HepG2 (cell line): ENCODE measurements at regions not wholly inside any gene's neighbourhood (a gene's known extent, or its start where the extent isn't known, plus 50 kb on each side); places are given as distances from the start of the nearest gene placed in this dataset.

Experiments
- EZH2 ChIP-seq: conservative IDR thresholded peaks from 2 replicates; pipeline ENCODE4 v1.6.1; 2012; ENCODE audit warnings: mild to moderate bottlenecking, low read depth, low read length, moderate library complexity
- HNRNPK ChIP-seq: fragments of 200-400 bp; formaldehyde crosslinking; IDR thresholded peaks from 2 replicates; pipeline ENCODE4 v1.6.1; 2018; ENCODE audit warnings: low read length, low read depth, moderate library complexity, mild to moderate bottlenecking; ENCODE audit not compliant: poor library complexity, severe bottlenecking
- MED1 ChIP-seq: sonication (generic); formaldehyde crosslinking; IDR thresholded peaks from 2 replicates; pipeline ENCODE4 v1.4.0; 2020; ENCODE audit warnings: missing genetic modification reagents
- MEIS1 ChIP-seq: sonication (generic); formaldehyde crosslinking; IDR thresholded peaks from 2 replicates; pipeline ENCODE4 v1.9.0; 2021; ENCODE audit warnings: mild to moderate bottlenecking, missing genetic modification reagents, moderate library complexity, borderline replicate concordance
- TAF1 ChIP-seq: sonication (generic); formaldehyde crosslinking; IDR thresholded peaks from 2 replicates; pipeline ENCODE4 v1.4.0; 2020; ENCODE audit warnings: missing genetic modification reagents
- TEAD3 ChIP-seq: optimal IDR thresholded peaks from 2 replicates; pipeline ENCODE3; 2016; ENCODE audit warnings: borderline replicate concordance
- ZNF577 ChIP-seq: sonication (generic); formaldehyde crosslinking; IDR thresholded peaks from 2 replicates; pipeline ENCODE4 v1.4.0; 2020; ENCODE audit warnings: mild to moderate bottlenecking, low read depth, missing genetic modification reagents, borderline replicate concordance
- TF ChIP-seq, protein P1 (sequence below): sonication (generic); formaldehyde crosslinking; IDR thresholded peaks from 2 replicates; pipeline ENCODE4 v1.5.0; 2020; ENCODE audit warnings: missing genetic modification reagents
- TF ChIP-seq, protein P2 (sequence below): sonication (generic); formaldehyde crosslinking; IDR thresholded peaks from 2 replicates; pipeline ENCODE4 v1.8.0; 2022; ENCODE audit warnings: mild to moderate bottlenecking, missing genetic modification reagents; ENCODE audit not compliant: insufficient replicate concordance
- TF ChIP-seq, protein P3 (sequence below): sonication (generic); formaldehyde crosslinking; IDR thresholded peaks from 2 replicates; pipeline ENCODE4 v1.4.0; 2020; ENCODE audit warnings: low read depth, mild to moderate bottlenecking, missing genetic modification reagents
- TF ChIP-seq, protein P4 (sequence below), 2 experiments: fragments of 450-650 bp in 1 of 2; sonication (generic) in 1 of 2; formaldehyde crosslinking in 1 of 2; IDR thresholded peaks; 2 replicates each; pipeline versions ENCODE4 v1.6.1 to v1.8.0; 2016 to 2022; ENCODE audit warnings: antibody characterized with exemption in 1 of 2, mild to moderate bottlenecking in 1 of 2, missing genetic modification reagents in 1 of 2
- TF ChIP-seq, protein P5 (sequence below): sonication (generic); formaldehyde crosslinking; IDR thresholded peaks from 2 replicates; pipeline ENCODE4 v1.4.0; 2020; ENCODE audit warnings: missing genetic modification reagents
- TF ChIP-seq, protein P6 (sequence below): sonication (generic); IDR thresholded peaks from 2 replicates; pipeline ENCODE4 v1.6.1; 2016; ENCODE audit warnings: low read depth, borderline replicate concordance
- TF ChIP-seq, protein P7 (sequence below): sonication (generic); formaldehyde crosslinking; IDR thresholded peaks from 2 replicates; pipeline ENCODE4 v1.4.0; 2020; ENCODE audit warnings: missing genetic modification reagents, borderline replicate concordance

DNA sequence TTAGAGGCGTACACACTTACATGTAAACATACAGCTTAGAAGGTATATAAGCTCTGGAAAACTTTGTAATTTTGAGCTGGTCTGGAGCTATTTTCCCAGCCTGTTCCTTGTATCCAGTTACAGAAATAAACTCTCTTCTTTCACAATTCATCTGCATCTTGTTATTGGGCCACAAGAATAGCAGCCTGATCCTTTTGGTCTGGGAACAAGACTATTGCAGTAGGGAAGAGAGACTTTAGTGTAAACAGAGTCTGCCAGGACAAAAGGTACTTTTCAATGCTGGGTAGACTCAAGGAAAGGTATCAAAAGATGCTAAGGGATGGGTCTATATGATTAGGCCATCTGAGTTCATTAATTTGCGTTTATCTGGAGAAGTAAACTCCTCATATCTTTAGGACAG is 728.3 kb downstream of the TYW1 start:
- TF ChIP-seq TEAD3 (CRISPR knock-in tag) (no peak), MEIS1 (CRISPR knock-in tag) (no peak), TAF1 (CRISPR knock-in tag) (no peak), EZH2 (no peak), MED1 (no peak), ZNF577 (CRISPR knock-in tag) (no peak), HNRNPK (no peak)
- TF ChIP-seq, protein P1, sequence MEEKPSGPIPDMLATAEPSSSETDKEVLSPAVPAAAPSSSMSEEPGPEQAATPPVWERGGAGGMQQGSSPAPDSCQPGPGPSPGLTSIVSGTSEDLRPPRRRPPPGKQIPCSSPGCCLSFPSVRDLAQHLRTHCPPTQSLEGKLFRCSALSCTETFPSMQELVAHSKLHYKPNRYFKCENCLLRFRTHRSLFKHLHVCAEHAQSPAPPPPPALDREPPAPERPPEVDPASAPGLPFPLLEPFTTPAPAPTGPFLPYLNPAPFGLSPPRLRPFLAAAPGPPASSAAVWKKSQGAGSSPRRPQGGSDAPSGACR (CRISPR knock-in tag): no peak
- TF ChIP-seq, protein P2, sequence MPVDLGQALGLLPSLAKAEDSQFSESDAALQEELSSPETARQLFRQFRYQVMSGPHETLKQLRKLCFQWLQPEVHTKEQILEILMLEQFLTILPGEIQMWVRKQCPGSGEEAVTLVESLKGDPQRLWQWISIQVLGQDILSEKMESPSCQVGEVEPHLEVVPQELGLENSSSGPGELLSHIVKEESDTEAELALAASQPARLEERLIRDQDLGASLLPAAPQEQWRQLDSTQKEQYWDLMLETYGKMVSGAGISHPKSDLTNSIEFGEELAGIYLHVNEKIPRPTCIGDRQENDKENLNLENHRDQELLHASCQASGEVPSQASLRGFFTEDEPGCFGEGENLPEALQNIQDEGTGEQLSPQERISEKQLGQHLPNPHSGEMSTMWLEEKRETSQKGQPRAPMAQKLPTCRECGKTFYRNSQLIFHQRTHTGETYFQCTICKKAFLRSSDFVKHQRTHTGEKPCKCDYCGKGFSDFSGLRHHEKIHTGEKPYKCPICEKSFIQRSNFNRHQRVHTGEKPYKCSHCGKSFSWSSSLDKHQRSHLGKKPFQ (CRISPR knock-in tag): no peak
- TF ChIP-seq, protein P3, sequence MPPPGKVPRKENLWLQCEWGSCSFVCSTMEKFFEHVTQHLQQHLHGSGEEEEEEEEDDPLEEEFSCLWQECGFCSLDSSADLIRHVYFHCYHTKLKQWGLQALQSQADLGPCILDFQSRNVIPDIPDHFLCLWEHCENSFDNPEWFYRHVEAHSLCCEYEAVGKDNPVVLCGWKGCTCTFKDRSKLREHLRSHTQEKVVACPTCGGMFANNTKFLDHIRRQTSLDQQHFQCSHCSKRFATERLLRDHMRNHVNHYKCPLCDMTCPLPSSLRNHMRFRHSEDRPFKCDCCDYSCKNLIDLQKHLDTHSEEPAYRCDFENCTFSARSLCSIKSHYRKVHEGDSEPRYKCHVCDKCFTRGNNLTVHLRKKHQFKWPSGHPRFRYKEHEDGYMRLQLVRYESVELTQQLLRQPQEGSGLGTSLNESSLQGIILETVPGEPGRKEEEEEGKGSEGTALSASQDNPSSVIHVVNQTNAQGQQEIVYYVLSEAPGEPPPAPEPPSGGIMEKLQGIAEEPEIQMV (CRISPR knock-in tag): no peak
- TF ChIP-seq, protein P4, sequence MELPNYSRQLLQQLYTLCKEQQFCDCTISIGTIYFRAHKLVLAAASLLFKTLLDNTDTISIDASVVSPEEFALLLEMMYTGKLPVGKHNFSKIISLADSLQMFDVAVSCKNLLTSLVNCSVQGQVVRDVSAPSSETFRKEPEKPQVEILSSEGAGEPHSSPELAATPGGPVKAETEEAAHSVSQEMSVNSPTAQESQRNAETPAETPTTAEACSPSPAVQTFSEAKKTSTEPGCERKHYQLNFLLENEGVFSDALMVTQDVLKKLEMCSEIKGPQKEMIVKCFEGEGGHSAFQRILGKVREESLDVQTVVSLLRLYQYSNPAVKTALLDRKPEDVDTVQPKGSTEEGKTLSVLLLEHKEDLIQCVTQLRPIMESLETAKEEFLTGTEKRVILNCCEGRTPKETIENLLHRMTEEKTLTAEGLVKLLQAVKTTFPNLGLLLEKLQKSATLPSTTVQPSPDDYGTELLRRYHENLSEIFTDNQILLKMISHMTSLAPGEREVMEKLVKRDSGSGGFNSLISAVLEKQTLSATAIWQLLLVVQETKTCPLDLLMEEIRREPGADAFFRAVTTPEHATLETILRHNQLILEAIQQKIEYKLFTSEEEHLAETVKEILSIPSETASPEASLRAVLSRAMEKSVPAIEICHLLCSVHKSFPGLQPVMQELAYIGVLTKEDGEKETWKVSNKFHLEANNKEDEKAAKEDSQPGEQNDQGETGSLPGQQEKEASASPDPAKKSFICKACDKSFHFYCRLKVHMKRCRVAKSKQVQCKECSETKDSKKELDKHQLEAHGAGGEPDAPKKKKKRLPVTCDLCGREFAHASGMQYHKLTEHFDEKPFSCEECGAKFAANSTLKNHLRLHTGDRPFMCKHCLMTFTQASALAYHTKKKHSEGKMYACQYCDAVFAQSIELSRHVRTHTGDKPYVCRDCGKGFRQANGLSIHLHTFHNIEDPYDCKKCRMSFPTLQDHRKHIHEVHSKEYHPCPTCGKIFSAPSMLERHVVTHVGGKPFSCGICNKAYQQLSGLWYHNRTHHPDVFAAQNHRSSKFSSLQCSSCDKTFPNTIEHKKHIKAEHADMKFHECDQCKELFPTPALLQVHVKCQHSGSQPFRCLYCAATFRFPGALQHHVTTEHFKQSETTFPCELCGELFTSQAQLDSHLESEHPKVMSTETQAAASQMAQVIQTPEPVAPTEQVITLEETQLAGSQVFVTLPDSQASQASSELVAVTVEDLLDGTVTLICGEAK (IDR thresholded peaks at IDR 0.05): no peak
- TF ChIP-seq, protein P4 (CRISPR knock-in tag; IDR thresholded peaks at IDR 0.05): no peak
- TF ChIP-seq, protein P5, sequence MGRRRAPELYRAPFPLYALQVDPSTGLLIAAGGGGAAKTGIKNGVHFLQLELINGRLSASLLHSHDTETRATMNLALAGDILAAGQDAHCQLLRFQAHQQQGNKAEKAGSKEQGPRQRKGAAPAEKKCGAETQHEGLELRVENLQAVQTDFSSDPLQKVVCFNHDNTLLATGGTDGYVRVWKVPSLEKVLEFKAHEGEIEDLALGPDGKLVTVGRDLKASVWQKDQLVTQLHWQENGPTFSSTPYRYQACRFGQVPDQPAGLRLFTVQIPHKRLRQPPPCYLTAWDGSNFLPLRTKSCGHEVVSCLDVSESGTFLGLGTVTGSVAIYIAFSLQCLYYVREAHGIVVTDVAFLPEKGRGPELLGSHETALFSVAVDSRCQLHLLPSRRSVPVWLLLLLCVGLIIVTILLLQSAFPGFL (CRISPR knock-in tag): no peak
- TF ChIP-seq, protein P6, sequence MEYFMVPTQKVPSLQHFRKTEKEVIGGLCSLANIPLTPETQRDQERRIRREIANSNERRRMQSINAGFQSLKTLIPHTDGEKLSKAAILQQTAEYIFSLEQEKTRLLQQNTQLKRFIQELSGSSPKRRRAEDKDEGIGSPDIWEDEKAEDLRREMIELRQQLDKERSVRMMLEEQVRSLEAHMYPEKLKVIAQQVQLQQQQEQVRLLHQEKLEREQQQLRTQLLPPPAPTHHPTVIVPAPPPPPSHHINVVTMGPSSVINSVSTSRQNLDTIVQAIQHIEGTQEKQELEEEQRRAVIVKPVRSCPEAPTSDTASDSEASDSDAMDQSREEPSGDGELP: no peak
- TF ChIP-seq, protein P7, sequence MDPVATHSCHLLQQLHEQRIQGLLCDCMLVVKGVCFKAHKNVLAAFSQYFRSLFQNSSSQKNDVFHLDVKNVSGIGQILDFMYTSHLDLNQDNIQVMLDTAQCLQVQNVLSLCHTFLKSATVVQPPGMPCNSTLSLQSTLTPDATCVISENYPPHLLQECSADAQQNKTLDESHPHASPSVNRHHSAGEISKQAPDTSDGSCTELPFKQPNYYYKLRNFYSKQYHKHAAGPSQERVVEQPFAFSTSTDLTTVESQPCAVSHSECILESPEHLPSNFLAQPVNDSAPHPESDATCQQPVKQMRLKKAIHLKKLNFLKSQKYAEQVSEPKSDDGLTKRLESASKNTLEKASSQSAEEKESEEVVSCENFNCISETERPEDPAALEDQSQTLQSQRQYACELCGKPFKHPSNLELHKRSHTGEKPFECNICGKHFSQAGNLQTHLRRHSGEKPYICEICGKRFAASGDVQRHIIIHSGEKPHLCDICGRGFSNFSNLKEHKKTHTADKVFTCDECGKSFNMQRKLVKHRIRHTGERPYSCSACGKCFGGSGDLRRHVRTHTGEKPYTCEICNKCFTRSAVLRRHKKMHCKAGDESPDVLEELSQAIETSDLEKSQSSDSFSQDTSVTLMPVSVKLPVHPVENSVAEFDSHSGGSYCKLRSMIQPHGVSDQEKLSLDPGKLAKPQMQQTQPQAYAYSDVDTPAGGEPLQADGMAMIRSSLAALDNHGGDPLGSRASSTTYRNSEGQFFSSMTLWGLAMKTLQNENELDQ (CRISPR knock-in tag): no peak
